SK-N-SH (cell line): ENCODE measurements at regions not wholly inside any gene's neighbourhood (a gene's known extent, or its start where the extent isn't known, plus 50 kb on each side); places are given as distances from the start of the nearest gene placed in this dataset.
"Not testable (repeated sequence)": the region's sequence is repeated elsewhere in the genome, so short reads cannot be mapped to it uniquely, and the experiment has no call there.

Source experiments
- CTCF ChIA-PET: fragments of 300-600, 350-600 bp; formaldehyde crosslinking; extraction: SDS; loops from one replicate; lab custom pipeline; 2021; lab: Yijun Ruan, JAX
- POLR2A ChIA-PET: fragments of 350-600 bp; sonication (Branson Sonifier 250); formaldehyde crosslinking; extraction: SDS; loops from one replicate; lab custom pipeline; 2020; ENCODE audit warnings: antibody characterized with exemption, inconsistent platforms; lab: Yijun Ruan, JAX
- DNase-seq: peaks from one replicate; pipeline ENCODE4 v3.0.0; 2012
- H2AFZ ChIP-seq: fragments of 200-600 bp; sonication (generic); 2 replicates; pipeline ENCODE4 v1.8.1; 2016; ENCODE audit warnings: antibody characterized with exemption, mild to moderate bottlenecking, low read depth
- H3F3A ChIP-seq: fragments of 200-600 bp; sonication (generic); replicated peaks from 2 replicates; pipeline ENCODE3; 2016; ENCODE audit warnings: antibody characterized with exemption, mild to moderate bottlenecking; ENCODE audit not compliant: insufficient read depth
- H3K27ac ChIP-seq, 2 experiments: fragments of 200-500 bp in 1 of 2; fragments of 200-600 bp in 1 of 2; sonication (Bioruptor generic) in 1 of 2; sonication (generic), shearing (Covaris generic) in 1 of 2; 2 replicates each; pipeline versions ENCODE4 v1.5.1 to v1.6.1; 2014 to 2016; ENCODE audit warnings: low read depth in 2 of 2, inconsistent platforms in 1 of 2, low read length in 1 of 2, mild to moderate bottlenecking in 1 of 2, mixed read lengths in 1 of 2
- H3K27me3 ChIP-seq: fragments of 200-600 bp; sonication (generic), shearing (Covaris generic); 2 replicates; pipeline ENCODE4 v1.6.1; 2016; ENCODE audit warnings: mixed run types; ENCODE audit not compliant: insufficient read depth
- H3K36me3 ChIP-seq, 2 experiments: fragments of 200-500 bp in 1 of 2; fragments of 200-600 bp in 1 of 2; sonication (Bioruptor generic) in 1 of 2; sonication (generic) in 1 of 2; replicated peaks in 1 of 2; 2 replicates each; pipeline versions ENCODE3 to v1.5.1; 2014 to 2016; ENCODE audit warnings: low read length in 1 of 2, mild to moderate bottlenecking in 1 of 2; ENCODE audit not compliant: insufficient read depth in 2 of 2, control insufficient read depth in 1 of 2
- H3K4me1 ChIP-seq, 2 experiments: fragments of 200-500 bp in 1 of 2; fragments of 200-600 bp in 1 of 2; sonication (Bioruptor generic) in 1 of 2; sonication (generic), shearing (Covaris generic) in 1 of 2; 2 replicates each; pipeline versions ENCODE4 v1.5.1 to v1.6.1; 2014 to 2016; ENCODE audit warnings: low read depth in 1 of 2, low read length in 1 of 2, mixed run types in 1 of 2; ENCODE audit not compliant: insufficient read depth in 2 of 2, control insufficient read depth in 1 of 2
- H3K4me2 ChIP-seq: fragments of 200-600 bp; sonication (generic), shearing (Covaris generic); 2 replicates; pipeline ENCODE4 v1.6.1; 2017; ENCODE audit warnings: mixed run types
- H3K4me3 ChIP-seq, 2 experiments: fragments of 200-500 bp in 1 of 2; fragments of 200-600 bp in 1 of 2; sonication (Bioruptor generic) in 1 of 2; sonication (generic), shearing (Covaris generic) in 1 of 2; 2 replicates each; pipeline versions ENCODE4 v1.5.1 to v1.8.1; 2014 to 2016; ENCODE audit warnings: low read depth in 2 of 2, inconsistent platforms in 1 of 2, low read length in 1 of 2, mild to moderate bottlenecking in 1 of 2, mixed read lengths in 1 of 2, moderate library complexity in 1 of 2
- H3K79me2 ChIP-seq: fragments of 200-600 bp; sonication (generic); 2 replicates; pipeline ENCODE4 v1.8.1; 2017; ENCODE audit warnings: mild to moderate bottlenecking; ENCODE audit not compliant: insufficient read depth
- H3K9ac ChIP-seq: fragments of 200-600 bp; sonication (generic); 2 replicates; pipeline ENCODE4 v1.6.1; 2017; ENCODE audit warnings: mixed run types
- H3K9me2 ChIP-seq: fragments of 200-600 bp; sonication (generic); 2 replicates; pipeline ENCODE4 v1.6.1; 2017; ENCODE audit warnings: mixed run types
- H3K9me3 ChIP-seq: fragments of 200-600 bp; sonication (generic); 2 replicates; pipeline ENCODE4 v1.6.1; 2017; ENCODE audit warnings: mixed run types, mild to moderate bottlenecking, moderate library complexity
- H4K20me1 ChIP-seq: fragments of 200-600 bp; sonication (generic); 2 replicates; pipeline ENCODE4 v1.6.1; 2017; ENCODE audit warnings: mild to moderate bottlenecking, mixed run types; ENCODE audit not compliant: insufficient read depth
- CTCF ChIP-seq: fragments of 200-600 bp; sonication (generic); IDR thresholded peaks from 2 replicates; pipeline ENCODE4 v1.6.1; 2017; ENCODE audit warnings: antibody characterized with exemption, mild to moderate bottlenecking, moderate library complexity
- GABPA ChIP-seq: IDR thresholded peaks from 2 replicates; pipeline ENCODE4 v1.4.0; 2012; ENCODE audit warnings: low read depth, mild to moderate bottlenecking
- IRF3 ChIP-seq: fragments of 150-350 bp; IDR thresholded peaks from 2 replicates; pipeline ENCODE4 v1.6.1; 2016; ENCODE audit warnings: mild to moderate bottlenecking, low read depth, low read length
- MXI1 ChIP-seq: IDR thresholded peaks from 2 replicates; pipeline ENCODE4 v1.6.1; 2012; ENCODE audit warnings: mild to moderate bottlenecking, low read depth, low read length, improper control_type of control experiment
- SMC3 ChIP-seq: IDR thresholded peaks from 2 replicates; pipeline ENCODE4 v1.6.1; 2012; ENCODE audit warnings: low read depth, low read length, improper control_type of control experiment
- TAF1 ChIP-seq: IDR thresholded peaks from 2 replicates; pipeline ENCODE4 v1.6.1; 2012; ENCODE audit warnings: low read depth, mild to moderate bottlenecking, low read length, moderate library complexity, borderline replicate concordance
- TCF12 ChIP-seq: IDR thresholded peaks from 2 replicates; pipeline ENCODE4 v1.4.0; 2012
- TEAD4 ChIP-seq: IDR thresholded peaks from 2 replicates; pipeline ENCODE4 v1.4.0; 2012; ENCODE audit warnings: mild to moderate bottlenecking, borderline replicate concordance; ENCODE audit not compliant: insufficient read depth
- WGBS: methylation state at CpG from one replicate; pipeline ENCODE4 v1.1.6; 2017; ENCODE audit warnings: low lambda C conversion rate; 5-methylcytosine and 5-hydroxymethylcytosine counted together

- CTCF ChIA-PET = interaction anchor here (1.0 kb wide), 1 partner anchor 97 kb away, joined by 4 read pairs; no protein-coding TSS in a partner anchor
- H3K36me3 ChIP-seq, H4K20me1 ChIP-seq, H3K9ac ChIP-seq, H3K27me3 ChIP-seq, H3K4me2 ChIP-seq, H3K27ac ChIP-seq, H2AFZ ChIP-seq, POLR2A ChIA-PET, H3K9me3 ChIP-seq, H3K4me3 ChIP-seq, H3K79me2 ChIP-seq, H3K9me2 ChIP-seq, DNase-seq: not testable (repeated sequence)
- peaks cover 28 to 34% of the 10 kb centered on the region in 2 experiments; a peak in 3 of 4 replicates for H3K4me1 ChIP-seq
- 87% methylated on average over 3 of the region's 7 CpGs for WGBS
- peaks cover 11% of the 10 kb centered on the region for H3F3A ChIP-seq
Measured at GRCh38 chr9:134550081-134550480, 91.5 kb upstream of the COL5A1 start.

GRCh38 chr9:134550584-134550983 lies 91.0 kb upstream of the COL5A1 start:
- POLR2A ChIA-PET = no interaction called here
- Histone ChIP-seq H3K4me1 (peaks cover 33 to 39% of the 10 kb centered on the region in 2 experiments; a peak in 3 of 4 replicates), H3K27ac (peak overlapping the region in 1 of 2 experiments; percentile 96; a peak in 2 of 4 replicates), H3K9me3 (no peaks in the 10 kb centered on the region), H3K27me3 (no peaks in the 10 kb centered on the region), H3K4me2 (no peak overlapping the region), H3K9me2 (no peaks in the 10 kb centered on the region), H3F3A (peaks cover 11% of the 10 kb centered on the region), H2AFZ (no peak overlapping the region), H3K36me3 (no peaks in the 10 kb centered on the region), H4K20me1 (no peaks in the 10 kb centered on the region), H3K79me2 (no peaks in the 10 kb centered on the region), H3K4me3 (no peak overlapping the region), H3K9ac (no peak overlapping the region)
- CTCF ChIA-PET = interaction anchor here (1.0 kb wide), 1 partner anchor 97 kb away, joined by 4 read pairs; no protein-coding TSS in a partner anchor
- WGBS = 91% methylated on average over 10 of the region's 10 CpGs
- TF ChIP-seq CTCF = peak; percentile 33; the same call in 1 of the 2 replicates
- TF ChIP-seq SMC3 = no peak
- no peak for DNase-seq

GRCh38 chr9:134551176-134551575 lies 90.4 kb upstream of the COL5A1 start:
- Histone ChIP-seq H3K9me3 (no peaks in the 10 kb centered on the region), H2AFZ (no peak overlapping the region), H4K20me1 (no peaks in the 10 kb centered on the region), H3K4me3 (no peak overlapping the region), H3K4me2 (peak overlapping the region; percentile 73; the same call in 1 of the 2 replicates), H3K27ac (peak overlapping the region; percentile 51 to 96; a peak in 3 of 4 replicates), H3K27me3 (no peaks in the 10 kb centered on the region), H3K79me2 (no peaks in the 10 kb centered on the region), H3K9ac (peak overlapping the region; percentile 34; the same call in 1 of the 2 replicates), H3K4me1 (peaks cover 33 to 39% of the 10 kb centered on the region in 2 experiments; a peak in 3 of 4 replicates), H3K9me2 (no peaks in the 10 kb centered on the region), H3K36me3 (no peaks in the 10 kb centered on the region), H3F3A (peaks cover 11% of the 10 kb centered on the region)
- TF ChIP-seq MXI1 (no peak), TEAD4 (no peak), TAF1 (no peak), IRF3 (no peak), GABPA (no peak), TCF12 (no peak)
- 97% methylated on average over 11 of the region's 23 CpGs for WGBS
- ChIA-PET POLR2A (no interaction called here), CTCF (no interaction called here)
- no peak for DNase-seq
